GM13977 (cell line): ENCODE measurements at regions not wholly inside any gene's neighbourhood (a gene's known extent, or its start where the extent isn't known, plus 50 kb on each side); places are given as distances from the start of the nearest gene placed in this dataset.

Experiments used
- DNase-seq: peaks from one replicate; pipeline ENCODE4 v3.0.0; 2012; ENCODE audit warnings: low spot score
- in situ Hi-C: fragments of 300-500 bp; cut with MboI; formaldehyde crosslinking; loops from one replicate; pipeline ENCODE4 v1.12.0; 2022; ENCODE audit warnings: low sequenced_read_pairs, low pct_unique_long_range_greater_than_20kb, mixed read lengths, inconsistent platforms; ENCODE audit not compliant: unreplicated experiment
- TF ChIP-seq, protein P1 (sequence below): IDR thresholded peaks from 2 replicates; pipeline ENCODE4 v1.5.1; 2012; ENCODE audit warnings: mild to moderate bottlenecking, control low read depth; ENCODE audit not compliant: insufficient read depth; ENCODE audit errors: extremely low read depth, missing control alignments

DNA sequence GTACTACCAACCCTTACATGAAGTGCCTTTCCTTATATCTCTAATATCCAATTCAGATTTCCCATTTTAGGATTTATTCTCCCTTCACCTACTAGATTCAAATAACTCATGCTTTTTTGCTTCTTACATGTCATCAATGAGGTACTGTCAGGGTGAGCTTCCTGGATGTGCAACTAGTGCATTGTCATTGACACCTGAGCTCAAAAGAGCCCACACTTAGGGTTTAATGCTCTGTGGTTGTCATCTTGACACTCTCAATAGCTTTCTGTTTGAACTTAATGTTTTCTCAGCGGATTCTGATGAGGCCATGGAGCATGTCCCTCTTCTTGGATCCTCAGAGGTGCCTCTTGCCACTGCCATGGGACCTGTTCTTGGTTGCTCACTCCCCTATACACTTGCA lies 1033.3 kb upstream of the EYS start:
- TF ChIP-seq, protein P1, sequence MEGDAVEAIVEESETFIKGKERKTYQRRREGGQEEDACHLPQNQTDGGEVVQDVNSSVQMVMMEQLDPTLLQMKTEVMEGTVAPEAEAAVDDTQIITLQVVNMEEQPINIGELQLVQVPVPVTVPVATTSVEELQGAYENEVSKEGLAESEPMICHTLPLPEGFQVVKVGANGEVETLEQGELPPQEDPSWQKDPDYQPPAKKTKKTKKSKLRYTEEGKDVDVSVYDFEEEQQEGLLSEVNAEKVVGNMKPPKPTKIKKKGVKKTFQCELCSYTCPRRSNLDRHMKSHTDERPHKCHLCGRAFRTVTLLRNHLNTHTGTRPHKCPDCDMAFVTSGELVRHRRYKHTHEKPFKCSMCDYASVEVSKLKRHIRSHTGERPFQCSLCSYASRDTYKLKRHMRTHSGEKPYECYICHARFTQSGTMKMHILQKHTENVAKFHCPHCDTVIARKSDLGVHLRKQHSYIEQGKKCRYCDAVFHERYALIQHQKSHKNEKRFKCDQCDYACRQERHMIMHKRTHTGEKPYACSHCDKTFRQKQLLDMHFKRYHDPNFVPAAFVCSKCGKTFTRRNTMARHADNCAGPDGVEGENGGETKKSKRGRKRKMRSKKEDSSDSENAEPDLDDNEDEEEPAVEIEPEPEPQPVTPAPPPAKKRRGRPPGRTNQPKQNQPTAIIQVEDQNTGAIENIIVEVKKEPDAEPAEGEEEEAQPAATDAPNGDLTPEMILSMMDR: no peak
- DNase-seq: no peak
- in situ Hi-C loops: no loop called here

DNA sequence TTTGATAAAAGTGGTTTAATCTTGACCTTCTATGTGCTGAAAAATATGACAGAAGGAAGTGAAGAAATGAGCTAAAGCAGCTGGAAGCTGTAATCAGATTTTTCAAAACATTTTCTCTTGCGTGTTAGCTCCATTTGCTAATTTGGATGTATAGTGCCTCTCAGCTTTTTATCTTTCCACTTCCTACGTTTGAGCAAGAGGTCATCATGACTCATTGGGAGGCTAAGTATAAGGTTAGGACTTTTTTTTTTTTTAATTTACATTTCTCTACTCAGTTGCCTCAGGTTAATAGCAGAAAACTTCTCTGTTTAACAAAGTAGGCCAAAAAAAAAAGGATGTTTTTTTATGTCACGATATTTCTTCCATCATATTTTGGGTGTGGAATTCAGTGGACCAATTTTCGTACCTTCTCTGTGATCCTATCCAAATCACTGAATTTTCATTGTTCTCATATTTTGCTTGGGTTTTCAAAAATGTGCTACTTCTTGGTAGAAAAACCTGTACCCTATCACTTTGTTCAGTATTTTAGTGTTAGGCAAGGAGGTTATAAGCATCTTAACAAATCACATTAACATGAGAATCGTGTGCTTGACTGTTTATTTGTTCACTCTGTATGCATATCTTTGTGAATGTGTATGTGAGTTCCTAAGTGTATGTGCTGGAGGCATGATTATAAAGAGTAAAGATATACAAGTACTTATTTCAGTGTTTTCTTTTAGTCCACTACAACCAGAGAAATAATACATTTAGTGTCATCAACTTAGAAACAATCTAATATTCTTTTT lies 1028.3 kb upstream of the EYS start:
- TF ChIP-seq, protein P1: no peak
- in situ Hi-C loops: no loop called here
- no peak for DNase-seq

DNA sequence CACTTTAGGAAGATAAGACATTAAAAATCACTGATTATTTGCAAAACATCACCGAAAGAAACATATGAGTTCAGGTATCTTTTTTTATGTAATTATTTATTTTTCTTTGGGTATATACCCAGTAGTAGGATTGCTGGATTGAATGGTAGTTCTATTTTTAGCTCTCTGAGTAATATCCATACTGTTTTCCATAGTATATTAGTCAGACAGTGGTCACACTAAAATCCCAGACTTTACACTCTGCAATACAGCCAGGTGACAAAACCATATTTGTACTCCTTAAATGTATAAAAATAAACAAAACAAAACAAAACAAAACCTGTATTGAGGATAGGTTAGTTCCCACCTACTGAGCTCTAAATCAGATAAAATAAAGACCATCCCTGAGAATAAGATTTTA lies 1024.3 kb upstream of the EYS start:
- TF ChIP-seq, protein P1: no peak
- no peak for DNase-seq
- in situ Hi-C loops: no loop called here

DNA sequence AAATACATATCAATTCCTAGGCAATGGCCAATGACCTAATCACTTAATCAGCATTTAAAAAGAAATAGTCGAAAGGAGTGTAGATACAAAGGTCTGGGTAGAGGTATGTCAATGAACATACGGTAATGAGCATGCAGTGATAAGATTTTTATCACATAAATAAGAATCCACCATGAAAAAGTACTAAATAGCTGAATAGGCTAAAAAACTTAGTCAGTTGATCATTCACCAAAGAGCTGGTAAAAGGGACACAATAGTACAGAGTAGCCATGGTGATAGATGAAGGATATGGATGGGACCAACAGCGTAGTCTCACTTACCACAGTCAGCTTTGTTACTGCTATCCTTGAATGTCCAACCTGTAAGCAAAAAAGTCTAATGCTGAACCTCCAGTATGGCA lies 1018.6 kb upstream of the EYS start:
- TF ChIP-seq, protein P1: no peak
- in situ Hi-C loops: no loop called here
- no peak for DNase-seq

DNA sequence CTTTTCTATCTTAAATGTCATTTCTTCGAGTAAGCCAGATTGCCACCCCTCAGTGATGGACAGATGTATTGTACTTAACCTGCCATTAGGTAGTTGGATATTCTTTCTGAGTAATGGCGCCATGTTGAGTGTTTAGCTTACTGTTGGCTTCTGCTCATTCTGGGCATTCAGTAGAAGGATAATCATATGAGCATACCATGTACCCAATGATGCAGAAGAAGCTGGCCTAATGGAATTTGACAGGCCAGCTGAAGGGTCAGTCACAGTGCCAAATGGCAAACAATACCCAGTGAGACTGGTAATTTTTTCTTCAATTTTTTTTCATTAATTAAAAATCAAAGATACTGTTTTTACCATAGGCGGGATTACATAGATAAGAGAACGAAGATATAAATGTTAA lies 1010.8 kb upstream of the EYS start:
- TF ChIP-seq, protein P1: no peak
- in situ Hi-C loops: no loop called here
- no peak for DNase-seq

DNA sequence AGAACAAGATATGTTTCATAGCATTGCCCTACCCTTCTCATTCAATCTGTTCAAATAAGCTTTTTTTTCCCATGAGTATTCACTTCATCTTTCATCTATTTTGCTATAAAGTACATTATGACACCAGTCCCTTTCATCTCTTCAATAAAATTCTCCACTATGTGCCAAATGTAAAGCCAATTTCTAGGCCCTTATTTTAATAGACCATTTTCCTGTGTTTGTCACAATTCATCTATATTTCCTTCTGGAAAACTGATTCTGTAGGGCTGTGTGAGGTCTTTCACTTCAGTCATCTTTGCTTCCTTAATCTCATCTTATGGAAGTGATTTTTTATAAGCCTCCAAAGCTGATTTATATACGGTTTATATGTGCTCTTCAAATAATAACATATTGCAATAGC lies 992.4 kb upstream of the EYS start:
- no peak for DNase-seq
- in situ Hi-C loops: no loop called here
- TF ChIP-seq, protein P1: no peak
